Subcutaneous abdominal adipose tissue (tissue), 5 donors: ENCODE measurements at regions not wholly inside any gene's neighbourhood (a gene's known extent, or its start where the extent isn't known, plus 50 kb on each side); places are given as distances from the start of the nearest gene placed in this dataset.

Source experiments
- H3K27ac ChIP-seq: one replicate; pipeline ENCODE4 v1.7.0; 2013; ENCODE audit warnings: low read depth, mild to moderate bottlenecking, inconsistent platforms, low read length, moderate library complexity
- H3K27me3 ChIP-seq, 5 donors: one replicate each; pipeline ENCODE4 v1.7.0; 2013; ENCODE audit warnings: low read length in 5 of 5, inconsistent platforms in 1 of 5; ENCODE audit not compliant: control insufficient read depth in 5 of 5, insufficient read depth in 4 of 5
- H3K36me3 ChIP-seq, 5 donors: one replicate each; pipeline ENCODE4 v1.7.0; 2013; ENCODE audit warnings: low read length in 5 of 5; ENCODE audit not compliant: control insufficient read depth in 5 of 5, insufficient read depth in 5 of 5
- H3K4me1 ChIP-seq, 5 donors: one replicate each; pipeline ENCODE4 v1.7.0; 2013; ENCODE audit warnings: low read length in 5 of 5, mild to moderate bottlenecking in 3 of 5, moderate library complexity in 1 of 5; ENCODE audit not compliant: control insufficient read depth in 5 of 5, insufficient read depth in 5 of 5
- H3K4me3 ChIP-seq, 5 donors: one replicate each; pipeline ENCODE4 v1.7.0; 2013; ENCODE audit warnings: low read length in 5 of 5, low read depth in 1 of 5
- H3K9ac ChIP-seq, 5 donors: one replicate each; pipeline ENCODE4 v1.7.0; 2013; ENCODE audit warnings: low read length in 5 of 5, mild to moderate bottlenecking in 4 of 5, moderate library complexity in 3 of 5
- H3K9me3 ChIP-seq, 5 donors: one replicate each; pipeline ENCODE4 v1.7.0; 2013; ENCODE audit warnings: low read length in 5 of 5; ENCODE audit not compliant: control insufficient read depth in 5 of 5
- donor health status: healthy.
- donor health status: healthy.
- donor health status: healthy.
- donor health status: healthy.
- donor health status: healthy.

GRCh38 chr2:83516503-83516902, 942.6 kb downstream of the SUCLG1 start:
- H3K27me3 ChIP-seq = no peaks in the 10 kb centered on the region

GRCh38 chr2:83487451-83487850, 971.6 kb downstream of the SUCLG1 start:
- H3K36me3 ChIP-seq = no peaks in the 10 kb centered on the region
- no peaks in the 10 kb centered on the region for H3K4me1 ChIP-seq
- H3K27me3 ChIP-seq = no peaks in the 10 kb centered on the region
- H3K4me3 ChIP-seq = no peak overlapping the region
- H3K9ac ChIP-seq = no peak overlapping the region
- H3K27ac ChIP-seq = no peak overlapping the region
- H3K9me3 ChIP-seq = no peaks in the 10 kb centered on the region

More at GRCh38 chr2:83516503-83516902, 942.6 kb downstream of the SUCLG1 start:
- no peaks in the 10 kb centered on the region for H3K4me1 ChIP-seq
- H3K9ac ChIP-seq = no peak overlapping the region
- no peaks in the 10 kb centered on the region for H3K36me3 ChIP-seq
- H3K4me3 ChIP-seq = no peak overlapping the region
- H3K27ac ChIP-seq = no peak overlapping the region
- peaks cover 0 to 4% (median 0%) of the 10 kb centered on the region in 5 donors for H3K9me3 ChIP-seq

GRCh38 chr2:83481436-83481835, 977.6 kb downstream of the SUCLG1 start:
- no peaks in the 10 kb centered on the region for H3K27me3 ChIP-seq
- H3K9ac ChIP-seq = no peak overlapping the region
- H3K36me3 ChIP-seq = no peaks in the 10 kb centered on the region
- H3K4me1 ChIP-seq = no peaks in the 10 kb centered on the region
- no peak overlapping the region for H3K4me3 ChIP-seq
- no peaks in the 10 kb centered on the region for H3K9me3 ChIP-seq
- no peak overlapping the region for H3K27ac ChIP-seq

- no peak overlapping the region for H3K27ac ChIP-seq
- no peak overlapping the region for H3K9ac ChIP-seq
- no peaks in the 10 kb centered on the region for H3K36me3 ChIP-seq
- H3K4me1 ChIP-seq = no peaks in the 10 kb centered on the region
- H3K27me3 ChIP-seq = no peaks in the 10 kb centered on the region
- no peak overlapping the region for H3K4me3 ChIP-seq
- no peaks in the 10 kb centered on the region for H3K9me3 ChIP-seq
Measured at GRCh38 chr2:83478037-83478436, 981.0 kb downstream of the SUCLG1 start.

GRCh38 chr2:83475371-83475770, 983.7 kb downstream of the SUCLG1 start:
- Histone ChIP-seq H3K27ac (no peak overlapping the region), H3K36me3 (no peaks in the 10 kb centered on the region), H3K27me3 (no peaks in the 10 kb centered on the region), H3K4me1 (no peaks in the 10 kb centered on the region), H3K9me3 (no peaks in the 10 kb centered on the region), H3K4me3 (no peak overlapping the region), H3K9ac (no peak overlapping the region)

GRCh38 chr2:83471655-83472054, 987.4 kb downstream of the SUCLG1 start:
- H3K36me3 ChIP-seq = no peaks in the 10 kb centered on the region
- H3K27me3 ChIP-seq = no peaks in the 10 kb centered on the region
- H3K27ac ChIP-seq = no peak overlapping the region
- no peaks in the 10 kb centered on the region for H3K9me3 ChIP-seq
- H3K4me3 ChIP-seq = no peak overlapping the region
- H3K4me1 ChIP-seq = no peaks in the 10 kb centered on the region
- H3K9ac ChIP-seq = no peak overlapping the region

GRCh38 chr2:83470928-83471327, 988.2 kb downstream of the SUCLG1 start:
- H3K4me3 ChIP-seq = no peak overlapping the region
- H3K27me3 ChIP-seq = no peaks in the 10 kb centered on the region
- no peak overlapping the region for H3K9ac ChIP-seq
- H3K36me3 ChIP-seq = no peaks in the 10 kb centered on the region
- no peaks in the 10 kb centered on the region for H3K4me1 ChIP-seq
- no peak overlapping the region for H3K27ac ChIP-seq
- no peaks in the 10 kb centered on the region for H3K9me3 ChIP-seq

- H3K27me3 ChIP-seq = no peaks in the 10 kb centered on the region
- no peaks in the 10 kb centered on the region for H3K4me1 ChIP-seq
- H3K27ac ChIP-seq = no peak overlapping the region
- H3K36me3 ChIP-seq = no peaks in the 10 kb centered on the region
- no peak overlapping the region for H3K4me3 ChIP-seq
- no peaks in the 10 kb centered on the region for H3K9me3 ChIP-seq
- no peak overlapping the region for H3K9ac ChIP-seq
Measured at GRCh38 chr2:83464444-83464843, 994.6 kb downstream of the SUCLG1 start.

- no peak overlapping the region for H3K4me3 ChIP-seq
- H3K9me3 ChIP-seq = no peaks in the 10 kb centered on the region
- H3K27me3 ChIP-seq = no peaks in the 10 kb centered on the region
- H3K9ac ChIP-seq = no peak overlapping the region
- no peaks in the 10 kb centered on the region for H3K36me3 ChIP-seq
- H3K4me1 ChIP-seq = no peaks in the 10 kb centered on the region
- no peak overlapping the region for H3K27ac ChIP-seq
Measured at GRCh38 chr2:83462881-83463280, 996.2 kb downstream of the SUCLG1 start.

GRCh38 chr2:83461135-83461534, 997.9 kb downstream of the SUCLG1 start:
- H3K4me1 ChIP-seq = no peaks in the 10 kb centered on the region
- H3K36me3 ChIP-seq = no peaks in the 10 kb centered on the region
- H3K4me3 ChIP-seq = no peak overlapping the region
- no peak overlapping the region for H3K9ac ChIP-seq
- H3K27ac ChIP-seq = no peak overlapping the region
- H3K9me3 ChIP-seq = no peaks in the 10 kb centered on the region
- H3K27me3 ChIP-seq = no peaks in the 10 kb centered on the region

GRCh38 chr2:83459456-83459855, 999.6 kb downstream of the SUCLG1 start:
- no peak overlapping the region for H3K27ac ChIP-seq
- no peaks in the 10 kb centered on the region for H3K9me3 ChIP-seq
- H3K9ac ChIP-seq = no peak overlapping the region
- H3K27me3 ChIP-seq = no peaks in the 10 kb centered on the region
- no peaks in the 10 kb centered on the region for H3K4me1 ChIP-seq
- H3K4me3 ChIP-seq = no peak overlapping the region
- H3K36me3 ChIP-seq = no peaks in the 10 kb centered on the region
